Parathyroid adenoma (tissue), 2 donors: ENCODE measurements at regions not wholly inside any gene's neighbourhood (a gene's known extent, or its start where the extent isn't known, plus 50 kb on each side); places are given as distances from the start of the nearest gene placed in this dataset.

Experiments
- H2AFZ ChIP-seq: fragments of 300-600 bp; sonication (generic); one replicate; pipeline ENCODE4 v1.7.0; 2017; ENCODE audit warnings: antibody characterized with exemption, mild to moderate bottlenecking
- H3K27ac ChIP-seq: fragments of 300-600 bp; sonication (generic); one replicate; pipeline ENCODE4 v1.7.0; 2017
- H3K27me3 ChIP-seq: fragments of 300-600 bp; sonication (generic); one replicate; pipeline ENCODE4 v1.7.0; 2017; ENCODE audit warnings: low read length; ENCODE audit not compliant: control insufficient read depth, insufficient read depth
- H3K36me3 ChIP-seq: fragments of 300-600 bp; sonication (generic); one replicate; pipeline ENCODE4 v1.7.0; 2017; ENCODE audit warnings: low read length; ENCODE audit not compliant: control insufficient read depth, insufficient read depth
- H3K4me1 ChIP-seq: fragments of 300-600 bp; sonication (generic); one replicate; pipeline ENCODE4 v1.7.0; 2017; ENCODE audit warnings: control low read depth
- H3K4me2 ChIP-seq: fragments of 300-600 bp; sonication (generic); one replicate; pipeline ENCODE4 v1.7.0; 2017; ENCODE audit warnings: low read length
- H3K4me3 ChIP-seq: fragments of 300-600 bp; sonication (generic); one replicate; pipeline ENCODE4 v1.7.0; 2017; ENCODE audit warnings: low read depth, low read length
- H3K79me2 ChIP-seq: fragments of 300-600 bp; sonication (generic); one replicate; pipeline ENCODE4 v1.7.0; 2017; ENCODE audit warnings: control low read depth
- H3K9ac ChIP-seq: fragments of 300-600 bp; sonication (generic); one replicate; pipeline ENCODE4 v1.7.0; 2017; ENCODE audit warnings: mild to moderate bottlenecking
- H3K9me3 ChIP-seq: fragments of 300-600 bp; sonication (generic); one replicate; pipeline ENCODE4 v1.7.0; 2017; ENCODE audit warnings: low read length; ENCODE audit not compliant: control insufficient read depth
- CTCF ChIP-seq: fragments of 300-600 bp; sonication (generic); IDR thresholded peaks from one replicate; pipeline ENCODE4 v1.7.0; 2017; ENCODE audit warnings: antibody characterized with exemption, mild to moderate bottlenecking
- donor health status: primary hyperparathyroidism.

DNA sequence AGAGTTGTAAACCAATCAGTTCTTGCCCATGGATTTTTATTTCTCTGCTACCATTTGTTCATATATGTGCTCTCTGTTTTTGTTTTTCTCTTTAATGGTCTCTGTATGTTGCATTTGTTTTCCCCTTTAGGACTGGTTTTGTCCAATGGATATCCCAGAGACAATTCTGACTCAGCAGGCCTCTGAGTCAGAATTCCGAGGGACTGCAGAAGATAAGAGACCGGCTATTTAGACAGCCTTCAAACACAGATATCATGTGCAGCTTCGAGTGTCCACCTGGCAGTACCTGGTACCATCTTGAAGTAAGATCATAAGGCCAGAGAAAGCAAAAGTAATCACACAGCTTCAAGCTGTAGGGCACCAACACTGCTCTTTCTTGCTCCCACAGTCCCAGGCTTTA, 125.5 kb downstream of the ELOVL4 start:
- Histone ChIP-seq H3K79me2 (no peaks in the 10 kb centered on the region), H3K4me2 (no peak overlapping the region), H2AFZ (no peak overlapping the region), H3K27ac (no peak overlapping the region), H3K36me3 (no peaks in the 10 kb centered on the region), H3K4me1 (no peaks in the 10 kb centered on the region), H3K4me3 (no peak overlapping the region), H3K9ac (no peak overlapping the region), H3K27me3 (no peaks in the 10 kb centered on the region), H3K9me3 (no peaks in the 10 kb centered on the region)
- TF ChIP-seq CTCF = no peak

DNA sequence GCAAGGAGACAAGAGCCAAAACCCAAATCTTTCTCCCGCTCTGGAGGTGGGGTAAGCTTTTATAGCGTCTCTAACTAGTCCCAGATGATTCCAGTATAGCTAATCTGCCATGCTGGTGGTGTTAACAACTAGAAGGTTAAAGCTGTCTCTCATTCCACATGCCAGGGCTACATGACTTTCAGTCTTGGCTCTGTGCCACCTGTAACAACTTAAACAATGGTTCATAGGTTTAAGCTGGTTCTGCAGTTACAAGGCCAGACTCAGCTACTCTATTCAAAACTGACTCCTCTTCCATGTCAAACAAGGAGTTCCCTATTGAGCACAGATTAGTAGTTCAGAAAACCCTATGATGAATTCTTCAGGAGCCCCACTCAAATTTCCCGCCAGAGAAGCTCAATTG, 128.9 kb downstream of the ELOVL4 start:
- peaks cover 3% of the 10 kb centered on the region for H3K4me1 ChIP-seq
- H3K27me3 ChIP-seq = no peaks in the 10 kb centered on the region
- H3K4me2 ChIP-seq = no peak overlapping the region
- H3K79me2 ChIP-seq = no peaks in the 10 kb centered on the region
- no peak overlapping the region for H3K4me3 ChIP-seq
- no peaks in the 10 kb centered on the region for H3K9me3 ChIP-seq
- H3K9ac ChIP-seq = no peak overlapping the region
- no peak for TF ChIP-seq CTCF
- H3K36me3 ChIP-seq = no peaks in the 10 kb centered on the region
- H2AFZ ChIP-seq = no peak overlapping the region
- no peak overlapping the region for H3K27ac ChIP-seq

GRCh38 chr6:79814940-79815339, 132.4 kb downstream of the ELOVL4 start:
- H3K4me3 ChIP-seq = no peak overlapping the region
- H3K4me2 ChIP-seq = no peak overlapping the region
- H3K9me3 ChIP-seq = no peaks in the 10 kb centered on the region
- no peak overlapping the region for H2AFZ ChIP-seq
- no peak for TF ChIP-seq CTCF
- no peaks in the 10 kb centered on the region for H3K27me3 ChIP-seq
- H3K36me3 ChIP-seq = no peaks in the 10 kb centered on the region
- peaks cover 32% of the 10 kb centered on the region for H3K4me1 ChIP-seq
- no peaks in the 10 kb centered on the region for H3K79me2 ChIP-seq
- no peak overlapping the region for H3K9ac ChIP-seq
- H3K27ac ChIP-seq = no peak overlapping the region

DNA sequence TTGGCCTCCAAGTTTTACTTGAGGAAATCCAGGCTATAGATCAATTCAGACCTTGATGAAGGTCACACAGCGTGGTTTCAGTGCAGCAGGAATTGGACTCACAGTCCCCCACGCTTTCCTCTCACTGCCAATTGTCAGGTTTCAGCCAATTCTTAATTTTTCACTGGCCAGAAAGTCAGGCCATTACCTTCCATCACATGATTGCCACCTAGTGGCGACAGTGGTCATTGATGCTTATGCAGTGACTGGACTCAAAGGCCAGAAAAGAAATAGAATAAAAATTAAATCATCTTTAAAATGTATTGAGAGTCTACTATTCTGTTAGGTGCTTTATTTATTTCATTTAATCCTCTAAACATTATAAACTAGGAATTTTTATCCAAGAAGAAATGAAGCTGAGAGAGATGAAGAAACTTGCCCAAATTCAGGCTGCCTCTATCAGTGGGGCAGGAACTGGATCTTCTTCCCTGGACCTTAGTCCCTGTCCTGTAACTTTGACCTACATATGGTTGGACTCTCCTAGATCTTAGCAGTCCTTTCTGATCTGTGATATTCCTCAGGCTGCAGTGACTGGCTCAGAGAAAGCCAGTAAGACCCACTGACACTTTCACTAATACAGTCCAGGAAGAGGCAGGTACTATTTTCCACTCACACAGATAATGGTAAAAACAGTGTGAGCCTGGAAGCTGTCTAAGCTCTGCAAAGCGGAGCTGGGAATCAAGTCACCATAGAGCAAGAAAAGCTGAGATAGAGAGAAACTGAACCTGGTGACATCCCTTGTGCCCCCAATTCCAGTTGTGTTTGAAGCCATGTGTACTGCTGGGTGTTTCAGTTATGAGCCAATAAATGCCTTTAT, 133.3 kb downstream of the ELOVL4 start:
- no peaks in the 10 kb centered on the region for H3K27me3 ChIP-seq
- H2AFZ ChIP-seq = peak overlapping the region; percentile 82
- peak; percentile 93 for TF ChIP-seq CTCF
- no peaks in the 10 kb centered on the region for H3K9me3 ChIP-seq
- peak overlapping the region; percentile 79 for H3K27ac ChIP-seq
- no peak overlapping the region for H3K4me3 ChIP-seq
- peaks cover 32% of the 10 kb centered on the region for H3K4me1 ChIP-seq
- no peaks in the 10 kb centered on the region for H3K79me2 ChIP-seq
- no peak overlapping the region for H3K4me2 ChIP-seq
- H3K9ac ChIP-seq = no peak overlapping the region
- no peaks in the 10 kb centered on the region for H3K36me3 ChIP-seq
